HEK293T (cell line): ENCODE measurements at regions not wholly inside any gene's neighbourhood (a gene's known extent, or its start where the extent isn't known, plus 50 kb on each side); places are given as distances from the start of the nearest gene placed in this dataset.

Source experiments
- FOXM1 ChIP-seq: fragments of 450-650 bp; IDR thresholded peaks from 2 replicates; pipeline ENCODE4 v1.6.1; 2017; ENCODE audit warnings: mild to moderate bottlenecking, borderline replicate concordance
- SP1 ChIP-seq: fragments of 450-650 bp; IDR thresholded peaks from 2 replicates; pipeline ENCODE4 v1.6.1; 2017
- SUZ12 ChIP-seq: fragments of 450-650 bp; IDR thresholded peaks from 2 replicates; pipeline ENCODE4 v1.6.1; 2016; ENCODE audit warnings: mild to moderate bottlenecking
- TARDBP ChIP-seq: fragments of 450-650 bp; IDR thresholded peaks from 2 replicates; pipeline ENCODE4 v1.6.1; 2016
- TF ChIP-seq, protein P1 (sequence below): fragments of 450-650 bp; IDR thresholded peaks from 2 replicates; pipeline ENCODE4 v1.6.1; 2016

DNA sequence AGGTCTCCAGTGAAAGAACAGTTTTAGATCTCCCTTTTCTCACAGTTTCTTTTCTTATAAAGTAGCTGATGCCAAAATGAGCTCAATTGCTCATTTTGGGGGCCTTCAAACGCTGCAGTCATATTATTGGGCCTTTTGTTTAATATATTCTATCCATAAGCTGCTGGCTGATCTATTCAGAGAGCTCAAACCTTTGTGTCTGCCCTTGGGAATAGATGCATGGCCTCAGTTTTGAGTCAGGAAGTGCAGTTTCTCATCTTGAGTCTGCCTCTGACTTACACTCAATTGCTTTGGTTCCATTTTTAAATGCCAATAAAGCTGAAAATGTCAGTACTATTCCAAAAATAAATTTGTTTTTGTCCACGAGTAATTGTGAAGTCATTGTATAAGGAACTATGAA is 468.9 kb downstream of the KLF12 start:
- TF ChIP-seq TARDBP, result no peak
- no peak for TF ChIP-seq SP1
- TF ChIP-seq SUZ12, result no peak
- TF ChIP-seq, protein P1, sequence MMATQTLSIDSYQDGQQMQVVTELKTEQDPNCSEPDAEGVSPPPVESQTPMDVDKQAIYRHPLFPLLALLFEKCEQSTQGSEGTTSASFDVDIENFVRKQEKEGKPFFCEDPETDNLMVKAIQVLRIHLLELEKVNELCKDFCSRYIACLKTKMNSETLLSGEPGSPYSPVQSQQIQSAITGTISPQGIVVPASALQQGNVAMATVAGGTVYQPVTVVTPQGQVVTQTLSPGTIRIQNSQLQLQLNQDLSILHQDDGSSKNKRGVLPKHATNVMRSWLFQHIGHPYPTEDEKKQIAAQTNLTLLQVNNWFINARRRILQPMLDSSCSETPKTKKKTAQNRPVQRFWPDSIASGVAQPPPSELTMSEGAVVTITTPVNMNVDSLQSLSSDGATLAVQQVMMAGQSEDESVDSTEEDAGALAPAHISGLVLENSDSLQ, result no peak
- TF ChIP-seq FOXM1, result no peak
